CD4-positive, alpha-beta T cell treated with Interleukin-1 beta for 1 hour (primary cell): ENCODE measurements at regions not wholly inside any gene's neighbourhood (a gene's known extent, or its start where the extent isn't known, plus 50 kb on each side); places are given as distances from the start of the nearest gene placed in this dataset.
A peak's percentile ranks its signal among the peaks of the same experiment; 100 is the strongest.

ENCODE experiments used
- DNase-seq, 2 donors: peaks; one replicate each; pipeline ENCODE4 v3.0.0-alpha.2; 2020 to 2022

- peak in 1 of 2 donors; percentile 0 for DNase-seq
Observed at GRCh38 chr3:177724020-177724638, 526.8 kb upstream of the TBL1XR1 start.

- DNase-seq: no peak
Observed at GRCh38 chr3:177725165-177725564, 527.9 kb upstream of the TBL1XR1 start.

GRCh38 chr3:177726807-177727206 is 529.5 kb upstream of the TBL1XR1 start:
- DNase-seq: no peak

GRCh38 chr3:177729956-177730681 is 532.8 kb upstream of the TBL1XR1 start:
- DNase-seq: no peak

- DNase-seq: no peak
Observed at GRCh38 chr3:177730814-177731213, 533.5 kb upstream of the TBL1XR1 start.

- DNase-seq: no peak
Observed at GRCh38 chr3:177731644-177732268, 534.5 kb upstream of the TBL1XR1 start.

GRCh38 chr3:177733233-177733632 is 536.0 kb upstream of the TBL1XR1 start:
- DNase-seq: no peak

- DNase-seq: no peak
Observed at GRCh38 chr3:177733936-177734335, 536.7 kb upstream of the TBL1XR1 start.

GRCh38 chr3:177735431-177735830 is 538.1 kb upstream of the TBL1XR1 start:
- DNase-seq: no peak

- no peak for DNase-seq
Observed at GRCh38 chr3:177739461-177739860, 542.2 kb upstream of the TBL1XR1 start.

- no peak for DNase-seq
Observed at GRCh38 chr3:177740254-177740653, 543.0 kb upstream of the TBL1XR1 start.

GRCh38 chr3:177742273-177742672 is 545.0 kb upstream of the TBL1XR1 start:
- DNase-seq: no peak

- DNase-seq: no peak
Observed at GRCh38 chr3:177743173-177743890, 546.0 kb upstream of the TBL1XR1 start.

GRCh38 chr3:177744873-177745606 is 547.8 kb upstream of the TBL1XR1 start:
- no peak for DNase-seq

- DNase-seq: no peak
Observed at GRCh38 chr3:177745607-177746005, 548.3 kb upstream of the TBL1XR1 start.

- no peak for DNase-seq
Observed at GRCh38 chr3:177746337-177746933, 549.2 kb upstream of the TBL1XR1 start.

- no peak for DNase-seq
Observed at GRCh38 chr3:177749836-177750235, 552.6 kb upstream of the TBL1XR1 start.

- no peak for DNase-seq
Observed at GRCh38 chr3:177750436-177750835, 553.2 kb upstream of the TBL1XR1 start.

- DNase-seq: no peak
Observed at GRCh38 chr3:177751770-177752169, 554.5 kb upstream of the TBL1XR1 start.

- no peak for DNase-seq
Observed at GRCh38 chr3:177752831-177753230, 555.5 kb upstream of the TBL1XR1 start.

GRCh38 chr3:177753451-177754155 is 556.3 kb upstream of the TBL1XR1 start:
- no peak for DNase-seq

GRCh38 chr3:177754508-177754921 is 557.2 kb upstream of the TBL1XR1 start:
- DNase-seq: no peak
